Smooth muscle cell (in vitro differentiated cells): ENCODE measurements at regions not wholly inside any gene's neighbourhood (a gene's known extent, or its start where the extent isn't known, plus 50 kb on each side); places are given as distances from the start of the nearest gene placed in this dataset.

Source experiments
- DNase-seq: peaks from one replicate; lab custom pipeline; 2025; ENCODE audit not compliant: unreplicated experiment; lab: John Stamatoyannopoulos, UW
- H2AFZ ChIP-seq: fragments of 200-600 bp; sonication (generic); 2 replicates; pipeline ENCODE4 v1.6.0; 2016; ENCODE audit warnings: antibody characterized with exemption, low read depth, mild to moderate bottlenecking
- H3F3A ChIP-seq: fragments of 200-600 bp; sonication (generic); 2 replicates; pipeline ENCODE4 v1.6.0; 2017; ENCODE audit warnings: antibody characterized with exemption, low read depth
- H3K27ac ChIP-seq: fragments of 200-600 bp; sonication (generic); 2 replicates; pipeline ENCODE4 v1.5.1; 2016; ENCODE audit warnings: low read depth, mild to moderate bottlenecking
- H3K27me3 ChIP-seq: fragments of 200-600 bp; sonication (generic); 2 replicates; pipeline ENCODE4 v1.6.1; 2016; ENCODE audit warnings: low read depth, mild to moderate bottlenecking
- H3K36me3 ChIP-seq: fragments of 200-600 bp; sonication (generic); 2 replicates; pipeline ENCODE4 v1.5.1; 2016; ENCODE audit warnings: low read depth
- H3K4me1 ChIP-seq: fragments of 200-600 bp; sonication (generic); 2 replicates; pipeline ENCODE4 v1.5.1; 2016; ENCODE audit warnings: low read depth
- H3K4me2 ChIP-seq: fragments of 200-600 bp; sonication (generic); 2 replicates; pipeline ENCODE4 v1.6.0; 2016; ENCODE audit warnings: mild to moderate bottlenecking
- H3K4me3 ChIP-seq: fragments of 200-600 bp; sonication (generic); 2 replicates; pipeline ENCODE4 v1.5.1; 2016; ENCODE audit warnings: mild to moderate bottlenecking
- H3K79me2 ChIP-seq: fragments of 200-600 bp; sonication (generic); 2 replicates; pipeline ENCODE4 v1.6.0; 2016; ENCODE audit warnings: low read depth, mild to moderate bottlenecking
- H3K9ac ChIP-seq: fragments of 200-600 bp; sonication (generic); 2 replicates; pipeline ENCODE4 v1.6.0; 2016; ENCODE audit warnings: low read depth
- H3K9me3 ChIP-seq: fragments of 200-600 bp; sonication (generic); replicated peaks from 2 replicates; pipeline ENCODE4 v1.5.1; 2016; ENCODE audit warnings: low read depth
- H4K20me1 ChIP-seq: fragments of 200-600 bp; sonication (generic); 2 replicates; pipeline ENCODE4 v1.6.0; 2016; ENCODE audit warnings: low read depth
- CTCF ChIP-seq: fragments of 200-600 bp; sonication (generic); IDR thresholded peaks from 2 replicates; pipeline ENCODE4 v1.5.1; 2017; ENCODE audit warnings: borderline replicate concordance, mild to moderate bottlenecking, antibody characterized with exemption; ENCODE audit not compliant: insufficient read depth, poor library complexity, severe bottlenecking
- WGBS: methylation state at CpG from one replicate; pipeline ENCODE4 v1.1.7; 2016; ENCODE audit warnings: low lambda C conversion rate; 5-methylcytosine and 5-hydroxymethylcytosine counted together

GRCh38 chr11:134932761-134933160 lies 520.7 kb upstream of the B3GAT1 start:
- no peaks in the 10 kb centered on the region for H3K9me3 ChIP-seq
- 80% methylated on average over 3 of the region's 3 CpGs for WGBS
- H3K4me3 ChIP-seq, result no peak overlapping the region
- H3K79me2 ChIP-seq, result no peaks in the 10 kb centered on the region
- H3F3A ChIP-seq, result no peaks in the 10 kb centered on the region
- no peaks in the 10 kb centered on the region for H3K27me3 ChIP-seq
- no peak overlapping the region for H3K27ac ChIP-seq
- H2AFZ ChIP-seq, result no peak overlapping the region
- H3K36me3 ChIP-seq, result no peaks in the 10 kb centered on the region
- DNase-seq, result no peak
- no peak overlapping the region for H3K9ac ChIP-seq
- H3K4me2 ChIP-seq, result no peak overlapping the region
- no peaks in the 10 kb centered on the region for H4K20me1 ChIP-seq
- H3K4me1 ChIP-seq, result no peaks in the 10 kb centered on the region
- no peak for TF ChIP-seq CTCF

- no peak overlapping the region for H2AFZ ChIP-seq
- H3K27me3 ChIP-seq, result no peaks in the 10 kb centered on the region
- no peak overlapping the region for H3K4me3 ChIP-seq
- H3K27ac ChIP-seq, result no peak overlapping the region
- TF ChIP-seq CTCF, result no peak
- no peaks in the 10 kb centered on the region for H4K20me1 ChIP-seq
- H3K4me1 ChIP-seq, result no peaks in the 10 kb centered on the region
- 100% methylated on average over 3 of the region's 3 CpGs for WGBS
- H3K36me3 ChIP-seq, result no peaks in the 10 kb centered on the region
- H3K4me2 ChIP-seq, result no peak overlapping the region
- H3K9ac ChIP-seq, result no peak overlapping the region
- no peaks in the 10 kb centered on the region for H3K9me3 ChIP-seq
- no peaks in the 10 kb centered on the region for H3F3A ChIP-seq
- no peaks in the 10 kb centered on the region for H3K79me2 ChIP-seq
- no peak for DNase-seq
Measured at GRCh38 chr11:134925432-134925831, 513.4 kb upstream of the B3GAT1 start.

- no peak for DNase-seq
- no peaks in the 10 kb centered on the region for H3K79me2 ChIP-seq
- no peak overlapping the region for H3K27ac ChIP-seq
- no peaks in the 10 kb centered on the region for H3K36me3 ChIP-seq
- peaks cover 4% of the 10 kb centered on the region for H3K27me3 ChIP-seq
- no peaks in the 10 kb centered on the region for H4K20me1 ChIP-seq
- H3F3A ChIP-seq, result no peaks in the 10 kb centered on the region
- H3K4me1 ChIP-seq, result no peaks in the 10 kb centered on the region
- no peak overlapping the region for H3K4me3 ChIP-seq
- H3K9me3 ChIP-seq, result no peaks in the 10 kb centered on the region
- 91% methylated on average over 7 of the region's 7 CpGs for WGBS
- H3K4me2 ChIP-seq, result no peak overlapping the region
- H3K9ac ChIP-seq, result no peak overlapping the region
- TF ChIP-seq CTCF, result no peak
- H2AFZ ChIP-seq, result no peak overlapping the region
Measured at GRCh38 chr11:134923441-134923840, 511.4 kb upstream of the B3GAT1 start.

- Histone ChIP-seq H3K9me3 (no peaks in the 10 kb centered on the region), H3K4me2 (no peak overlapping the region), H3K27ac (no peak overlapping the region), H3K9ac (no peak overlapping the region), H3K36me3 (no peaks in the 10 kb centered on the region), H3F3A (no peaks in the 10 kb centered on the region), H3K27me3 (peaks cover 4% of the 10 kb centered on the region), H3K79me2 (no peaks in the 10 kb centered on the region), H4K20me1 (no peaks in the 10 kb centered on the region), H2AFZ (no peak overlapping the region), H3K4me1 (no peaks in the 10 kb centered on the region), H3K4me3 (no peak overlapping the region)
- TF ChIP-seq CTCF, result no peak
- 75% methylated on average over 3 of the region's 3 CpGs for WGBS
- DNase-seq, result no peak
Measured at GRCh38 chr11:134921938-134922337, 509.9 kb upstream of the B3GAT1 start.
